ENCODE measurements at regions not wholly inside any gene's neighbourhood (a gene's known extent, or its start where the extent isn't known, plus 50 kb on each side); places are given as distances from the start of the nearest gene placed in this dataset.

DNA sequence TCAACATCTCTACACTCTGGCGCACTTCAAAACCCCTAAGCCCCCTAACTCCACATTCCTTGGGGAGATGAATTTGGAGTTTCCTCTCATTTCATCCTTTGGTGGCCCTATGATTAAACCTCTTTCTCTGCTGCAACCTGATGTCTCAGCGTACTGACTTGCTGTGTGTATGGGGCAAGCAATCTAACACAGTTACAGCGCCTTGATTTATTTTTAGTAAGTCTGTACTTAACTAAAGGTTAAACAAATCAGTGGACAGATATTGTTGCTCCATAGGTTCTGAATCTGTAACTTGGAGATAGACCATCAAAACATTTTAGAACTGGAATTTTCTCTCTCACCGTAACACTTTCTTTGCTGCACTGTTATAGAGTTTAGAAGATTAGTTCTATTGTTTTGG, 452.8 kb downstream of the IRX1 start:
- no peak for ATAC-seq
- Histone ChIP-seq H3K27me3 (no peaks in the 10 kb centered on the region), H3K4me3 (no peak overlapping the region), H3K36me3 (no peaks in the 10 kb centered on the region), H3K9me3 (no peaks in the 10 kb centered on the region), H3K4me1 (no peaks in the 10 kb centered on the region), H3K27ac (no peak overlapping the region)
- TF ChIP-seq POLR2A (IDR thresholded peaks at IDR 0.05) = no peak
- TF ChIP-seq, protein P1, sequence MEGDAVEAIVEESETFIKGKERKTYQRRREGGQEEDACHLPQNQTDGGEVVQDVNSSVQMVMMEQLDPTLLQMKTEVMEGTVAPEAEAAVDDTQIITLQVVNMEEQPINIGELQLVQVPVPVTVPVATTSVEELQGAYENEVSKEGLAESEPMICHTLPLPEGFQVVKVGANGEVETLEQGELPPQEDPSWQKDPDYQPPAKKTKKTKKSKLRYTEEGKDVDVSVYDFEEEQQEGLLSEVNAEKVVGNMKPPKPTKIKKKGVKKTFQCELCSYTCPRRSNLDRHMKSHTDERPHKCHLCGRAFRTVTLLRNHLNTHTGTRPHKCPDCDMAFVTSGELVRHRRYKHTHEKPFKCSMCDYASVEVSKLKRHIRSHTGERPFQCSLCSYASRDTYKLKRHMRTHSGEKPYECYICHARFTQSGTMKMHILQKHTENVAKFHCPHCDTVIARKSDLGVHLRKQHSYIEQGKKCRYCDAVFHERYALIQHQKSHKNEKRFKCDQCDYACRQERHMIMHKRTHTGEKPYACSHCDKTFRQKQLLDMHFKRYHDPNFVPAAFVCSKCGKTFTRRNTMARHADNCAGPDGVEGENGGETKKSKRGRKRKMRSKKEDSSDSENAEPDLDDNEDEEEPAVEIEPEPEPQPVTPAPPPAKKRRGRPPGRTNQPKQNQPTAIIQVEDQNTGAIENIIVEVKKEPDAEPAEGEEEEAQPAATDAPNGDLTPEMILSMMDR (IDR thresholded peaks at IDR 0.05) = no peak
- intact Hi-C loops (cut with DNase I) = no loop called here
- WGBS (ENCODE audit: insufficient coverage, low coverage, low lambda C conversion rate, missing lambda C conversion rate) = 52% methylated on average over 4 of the region's 4 CpGs
- no peak for DNase-seq

- ATAC-seq = no peak
- 53% methylated on average over 4 of the region's 6 CpGs for WGBS (ENCODE audit: insufficient coverage, low coverage, low lambda C conversion rate, missing lambda C conversion rate)
- TF ChIP-seq POLR2A (IDR thresholded peaks at IDR 0.05) = no peak
- TF ChIP-seq, protein P1 (IDR thresholded peaks at IDR 0.05) = no peak
- Histone ChIP-seq H3K4me3 (no peak overlapping the region), H3K9me3 (no peaks in the 10 kb centered on the region), H3K36me3 (no peaks in the 10 kb centered on the region), H3K27me3 (no peaks in the 10 kb centered on the region), H3K27ac (no peak overlapping the region), H3K4me1 (no peaks in the 10 kb centered on the region)
- DNase-seq = no peak
- intact Hi-C loops (cut with DNase I) = no loop called here
These were observed 454.6 kb downstream of the IRX1 start for GRCh38 chr5:4050203-4050602.

- no peaks in the 10 kb centered on the region for H3K27me3 ChIP-seq
- no peaks in the 10 kb centered on the region for H3K9me3 ChIP-seq
- no peaks in the 10 kb centered on the region for H3K4me1 ChIP-seq
- H3K27ac ChIP-seq = no peak overlapping the region
- no peak overlapping the region for H3K4me3 ChIP-seq
- WGBS (ENCODE audit: insufficient coverage, low coverage, low lambda C conversion rate, missing lambda C conversion rate) = 69% methylated on average over 4 of the region's 4 CpGs
- no peak for DNase-seq
- ATAC-seq = no peak
- intact Hi-C loops (cut with DNase I) = no loop called here
- no peaks in the 10 kb centered on the region for H3K36me3 ChIP-seq
- TF ChIP-seq POLR2A (IDR thresholded peaks at IDR 0.05) = no peak
- TF ChIP-seq, protein P1 (IDR thresholded peaks at IDR 0.05) = no peak
These were observed 457.5 kb downstream of the IRX1 start for GRCh38 chr5:4053136-4053535.

- H3K4me1 ChIP-seq = no peaks in the 10 kb centered on the region
- no peak for ATAC-seq
- WGBS (ENCODE audit: insufficient coverage, low coverage, low lambda C conversion rate, missing lambda C conversion rate) = 10% methylated on average over 1 of the region's 1 CpG
- no peaks in the 10 kb centered on the region for H3K27me3 ChIP-seq
- intact Hi-C loops (cut with DNase I) = no loop called here
- H3K9me3 ChIP-seq = no peaks in the 10 kb centered on the region
- DNase-seq = no peak
- H3K36me3 ChIP-seq = no peaks in the 10 kb centered on the region
- no peak overlapping the region for H3K4me3 ChIP-seq
- H3K27ac ChIP-seq = no peak overlapping the region
- no peak for TF ChIP-seq POLR2A (IDR thresholded peaks at IDR 0.05)
- TF ChIP-seq, protein P1 (IDR thresholded peaks at IDR 0.05) = no peak
These were observed 458.5 kb downstream of the IRX1 start for GRCh38 chr5:4054092-4054491.

DNA sequence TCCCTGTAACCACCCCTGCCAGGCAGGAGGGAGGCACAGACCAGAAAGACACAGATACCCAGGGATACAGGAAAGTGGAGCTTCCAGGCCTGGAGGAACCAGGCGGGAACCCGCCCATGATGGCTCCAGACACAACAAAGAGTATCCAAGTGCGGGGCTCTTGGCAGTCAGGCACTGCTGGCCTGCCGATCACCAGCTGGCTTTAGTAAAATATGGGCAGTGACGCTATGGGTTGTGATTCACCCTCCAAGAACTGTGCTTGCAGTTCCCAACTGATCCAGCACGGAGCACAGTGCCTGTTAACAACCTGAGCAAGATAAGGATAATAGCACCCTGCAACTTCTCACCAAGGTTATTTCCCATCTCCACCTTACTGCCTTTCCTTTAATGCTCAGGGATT, 463.3 kb downstream of the IRX1 start:
- WGBS (ENCODE audit: insufficient coverage, low coverage, low lambda C conversion rate, missing lambda C conversion rate) = 51% methylated on average over 6 of the region's 6 CpGs
- Histone ChIP-seq H3K27ac (no peak overlapping the region), H3K9me3 (no peaks in the 10 kb centered on the region), H3K4me1 (no peaks in the 10 kb centered on the region), H3K4me3 (no peak overlapping the region), H3K36me3 (no peaks in the 10 kb centered on the region), H3K27me3 (no peaks in the 10 kb centered on the region)
- intact Hi-C loops (cut with DNase I) = no loop called here
- no peak for DNase-seq
- TF ChIP-seq, protein P1 (IDR thresholded peaks at IDR 0.05) = no peak
- no peak for ATAC-seq
